ENCODE measurements at regions not wholly inside any gene's neighbourhood (a gene's known extent, or its start where the extent isn't known, plus 50 kb on each side); places are given as distances from the start of the nearest gene placed in this dataset.

DNA sequence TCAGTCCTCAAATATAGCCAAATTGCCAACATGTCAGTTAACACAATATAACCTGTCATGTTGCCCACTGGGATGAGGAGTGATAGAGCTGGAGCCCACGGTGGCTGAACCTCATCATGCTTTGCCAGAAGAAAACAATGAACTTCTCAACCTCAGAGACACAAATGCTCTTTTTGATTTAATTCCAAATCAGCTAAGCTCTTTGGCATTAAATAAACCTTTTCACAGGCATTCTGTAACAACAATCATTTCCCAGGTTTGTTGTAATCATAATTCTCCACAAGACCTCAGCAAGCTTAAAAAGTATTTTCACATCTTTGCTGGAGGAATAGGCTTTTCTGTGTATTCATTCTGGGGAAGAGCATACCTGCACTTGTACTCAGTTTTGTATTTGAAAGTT lies 830.9 kb downstream of the MAT2B start:
- H3K27ac ChIP-seq (ENCODE audit: insufficient read depth, low read length, poor library complexity, severe bottlenecking): no peak overlapping the region
- no peaks in the 10 kb centered on the region for H3K27me3 ChIP-seq (replicated peaks; ENCODE audit: control insufficient read depth, insufficient read depth, low read length, poor library complexity, severe bottlenecking)
- no peak for DNase-seq
- no peaks in the 10 kb centered on the region for H3K9me3 ChIP-seq (ENCODE audit: control insufficient read depth, low read length)
- H3K4me1 ChIP-seq (ENCODE audit: control insufficient read depth, insufficient read depth, low read length, poor library complexity, severe bottlenecking): no peaks in the 10 kb centered on the region
- H3K36me3 ChIP-seq (ENCODE audit: control insufficient read depth, insufficient read depth, low read length): no peaks in the 10 kb centered on the region
- H3K4me3 ChIP-seq (ENCODE audit: insufficient read depth, low read depth, low read length, poor library complexity, severe bottlenecking): no peak overlapping the region

DNA sequence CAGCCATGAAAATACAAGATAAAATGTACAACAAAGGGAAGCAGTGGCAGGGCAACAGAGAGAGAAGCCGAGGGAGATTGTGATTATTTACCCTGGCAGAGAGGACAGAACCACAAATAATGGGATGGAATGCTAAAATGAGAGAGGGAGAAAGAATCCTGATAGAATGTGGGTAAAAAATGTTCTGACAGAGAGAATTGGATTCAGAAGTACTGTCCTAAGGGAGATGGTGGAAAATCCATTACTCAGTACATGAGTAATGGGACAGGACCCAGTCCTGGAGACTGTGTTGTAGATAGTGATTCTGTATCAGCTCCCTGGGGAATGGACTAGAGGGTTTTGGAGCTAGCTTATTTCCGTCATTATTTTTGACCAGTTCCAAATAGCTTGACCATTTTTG lies 831.5 kb downstream of the MAT2B start:
- no peak for DNase-seq
- Histone ChIP-seq H3K36me3 (ENCODE audit: control insufficient read depth, insufficient read depth, low read length) (no peaks in the 10 kb centered on the region), H3K9me3 (ENCODE audit: control insufficient read depth, low read length) (no peaks in the 10 kb centered on the region), H3K27me3 (replicated peaks; ENCODE audit: control insufficient read depth, insufficient read depth, low read length, poor library complexity, severe bottlenecking) (no peaks in the 10 kb centered on the region), H3K4me1 (ENCODE audit: control insufficient read depth, insufficient read depth, low read length, poor library complexity, severe bottlenecking) (no peaks in the 10 kb centered on the region), H3K4me3 (ENCODE audit: insufficient read depth, low read depth, low read length, poor library complexity, severe bottlenecking) (no peak overlapping the region), H3K27ac (ENCODE audit: insufficient read depth, low read length, poor library complexity, severe bottlenecking) (no peak overlapping the region)

DNA sequence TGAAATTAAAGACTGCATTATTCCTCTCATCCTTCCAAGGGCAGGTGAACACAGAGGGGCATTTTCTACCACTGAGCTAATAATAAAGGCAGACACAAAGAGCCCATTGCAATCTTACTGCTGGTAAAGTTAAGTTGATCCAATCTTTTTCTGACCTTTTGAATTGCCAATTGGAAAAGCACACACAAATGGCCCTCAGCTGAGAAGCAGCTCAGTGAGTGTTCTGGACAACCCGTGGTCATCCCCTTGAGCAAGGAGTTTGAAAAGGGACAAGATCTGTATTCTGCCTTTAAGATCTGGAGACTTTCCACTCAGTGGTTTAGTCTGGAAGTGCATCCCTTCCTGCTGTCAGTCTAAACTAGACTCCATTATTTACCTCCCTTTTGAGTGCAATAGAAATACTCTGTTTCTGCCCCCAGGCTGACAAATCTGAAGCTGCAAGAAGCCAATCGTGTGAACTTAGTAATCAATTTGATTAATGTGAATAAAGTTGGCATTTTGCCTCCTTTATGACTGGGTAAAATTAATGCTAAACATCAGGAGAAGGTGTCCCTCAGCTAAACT lies 835.7 kb downstream of the MAT2B start:
- no peaks in the 10 kb centered on the region for H3K36me3 ChIP-seq (ENCODE audit: control insufficient read depth, insufficient read depth, low read length)
- no peaks in the 10 kb centered on the region for H3K9me3 ChIP-seq (ENCODE audit: control insufficient read depth, low read length)
- DNase-seq: no peak
- H3K4me1 ChIP-seq (ENCODE audit: control insufficient read depth, insufficient read depth, low read length, poor library complexity, severe bottlenecking): no peaks in the 10 kb centered on the region
- H3K4me3 ChIP-seq (ENCODE audit: insufficient read depth, low read depth, low read length, poor library complexity, severe bottlenecking): no peak overlapping the region
- H3K27me3 ChIP-seq (replicated peaks; ENCODE audit: control insufficient read depth, insufficient read depth, low read length, poor library complexity, severe bottlenecking): no peaks in the 10 kb centered on the region
- no peak overlapping the region for H3K27ac ChIP-seq (ENCODE audit: insufficient read depth, low read length, poor library complexity, severe bottlenecking)

DNA sequence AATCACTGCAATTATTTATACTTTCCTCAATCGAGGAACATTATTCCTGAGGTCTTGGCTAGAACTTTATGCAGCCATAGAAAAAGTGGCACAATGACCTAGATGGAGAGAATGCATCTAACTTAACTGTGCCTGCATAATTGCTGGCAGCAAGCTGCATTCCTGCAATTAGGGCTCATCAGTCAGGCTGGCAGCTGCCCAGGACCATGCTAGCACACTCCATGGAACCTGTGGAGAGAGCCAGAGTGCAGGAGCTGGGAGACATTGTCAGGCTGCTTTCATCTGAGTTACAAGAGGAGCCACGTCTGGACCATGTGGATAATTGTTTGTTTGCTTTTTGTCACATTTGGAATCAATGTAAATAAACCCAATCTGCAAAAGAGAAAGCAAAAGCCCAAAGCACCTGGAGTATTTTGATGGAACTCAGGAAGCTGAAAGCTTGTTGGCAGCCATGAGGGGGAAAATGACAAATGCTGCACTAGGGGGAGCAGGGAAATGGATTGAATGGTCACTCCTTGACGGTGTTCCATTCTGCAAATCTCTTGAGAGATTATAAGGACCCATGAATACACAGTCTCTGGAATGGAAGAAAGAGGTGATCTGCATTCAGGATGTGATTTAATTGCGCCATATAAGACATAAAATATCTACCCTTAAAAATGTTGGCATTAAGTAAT lies 839.9 kb downstream of the MAT2B start:
- Histone ChIP-seq H3K27ac (ENCODE audit: insufficient read depth, low read length, poor library complexity, severe bottlenecking) (no peak overlapping the region), H3K36me3 (ENCODE audit: control insufficient read depth, insufficient read depth, low read length) (no peaks in the 10 kb centered on the region), H3K27me3 (replicated peaks; ENCODE audit: control insufficient read depth, insufficient read depth, low read length, poor library complexity, severe bottlenecking) (no peaks in the 10 kb centered on the region), H3K9me3 (ENCODE audit: control insufficient read depth, low read length) (no peaks in the 10 kb centered on the region), H3K4me1 (ENCODE audit: control insufficient read depth, insufficient read depth, low read length, poor library complexity, severe bottlenecking) (no peaks in the 10 kb centered on the region), H3K4me3 (ENCODE audit: insufficient read depth, low read depth, low read length, poor library complexity, severe bottlenecking) (no peak overlapping the region)
- no peak for DNase-seq

DNA sequence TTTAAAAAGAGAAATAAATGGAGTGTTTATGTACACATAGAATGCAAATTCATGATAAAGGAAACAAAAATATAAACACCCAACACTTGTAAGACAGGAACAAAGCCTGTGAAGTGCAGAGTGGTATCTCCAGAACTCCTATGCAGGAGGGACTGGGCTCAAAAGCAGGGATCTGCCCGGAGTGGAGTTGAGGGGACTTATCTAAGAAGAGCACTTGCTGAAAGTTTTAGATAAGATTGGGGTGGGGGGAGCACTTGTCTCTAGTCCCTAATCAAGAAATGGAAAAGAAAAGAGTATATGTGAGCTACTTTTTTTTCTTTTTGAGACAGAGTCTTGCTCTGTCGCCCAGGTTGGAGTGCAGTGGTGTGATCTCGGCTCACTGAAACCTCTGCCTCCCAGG lies 840.4 kb downstream of the MAT2B start:
- DNase-seq: no peak
- Histone ChIP-seq H3K9me3 (ENCODE audit: control insufficient read depth, low read length) (no peaks in the 10 kb centered on the region), H3K27me3 (replicated peaks; ENCODE audit: control insufficient read depth, insufficient read depth, low read length, poor library complexity, severe bottlenecking) (no peaks in the 10 kb centered on the region), H3K36me3 (ENCODE audit: control insufficient read depth, insufficient read depth, low read length) (no peaks in the 10 kb centered on the region), H3K27ac (ENCODE audit: insufficient read depth, low read length, poor library complexity, severe bottlenecking) (no peak overlapping the region), H3K4me1 (ENCODE audit: control insufficient read depth, insufficient read depth, low read length, poor library complexity, severe bottlenecking) (no peaks in the 10 kb centered on the region), H3K4me3 (ENCODE audit: insufficient read depth, low read depth, low read length, poor library complexity, severe bottlenecking) (no peak overlapping the region)

DNA sequence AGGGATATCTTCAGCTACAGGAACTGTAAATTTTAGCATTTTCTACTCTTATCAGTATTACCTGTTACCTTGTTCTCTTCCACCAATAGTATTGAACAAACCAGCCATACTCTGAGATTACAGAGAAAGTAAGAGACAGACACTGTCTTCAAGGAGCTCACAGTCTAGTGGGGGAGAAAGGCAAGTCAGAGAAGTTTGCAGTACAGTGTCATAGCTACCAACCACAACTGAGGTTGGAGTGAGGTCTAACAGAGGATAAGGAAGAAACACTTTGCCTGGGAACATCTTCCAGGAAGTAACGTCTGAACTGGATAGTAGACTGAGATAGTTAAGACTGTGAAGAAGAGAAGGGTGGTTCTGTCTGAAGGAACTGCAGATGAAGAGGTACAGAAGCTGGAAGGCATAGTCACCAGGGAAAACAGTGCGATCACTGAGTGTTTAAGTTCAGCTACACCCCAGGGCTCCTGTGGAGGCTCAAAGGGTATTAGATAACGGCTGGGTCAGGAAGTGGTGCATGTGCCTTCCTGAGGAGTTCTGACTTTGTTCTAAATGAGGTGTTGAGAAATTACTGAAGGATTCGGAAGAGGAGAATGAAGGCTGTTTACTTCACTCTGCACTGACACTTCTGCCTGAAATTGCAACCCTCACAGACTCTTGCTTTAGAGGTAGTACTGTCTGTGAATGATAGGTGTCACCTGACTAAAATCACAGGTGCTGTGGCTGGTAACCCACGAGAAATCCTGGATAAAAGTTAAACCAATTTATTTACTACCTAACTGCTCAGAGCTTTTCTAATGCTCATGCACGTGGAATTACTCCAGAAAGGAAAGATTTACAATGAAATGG lies 841.6 kb downstream of the MAT2B start:
- no peaks in the 10 kb centered on the region for H3K9me3 ChIP-seq (ENCODE audit: control insufficient read depth, low read length)
- H3K27ac ChIP-seq (ENCODE audit: insufficient read depth, low read length, poor library complexity, severe bottlenecking): no peak overlapping the region
- H3K4me1 ChIP-seq (ENCODE audit: control insufficient read depth, insufficient read depth, low read length, poor library complexity, severe bottlenecking): no peaks in the 10 kb centered on the region
- H3K36me3 ChIP-seq (ENCODE audit: control insufficient read depth, insufficient read depth, low read length): no peaks in the 10 kb centered on the region
- H3K4me3 ChIP-seq (ENCODE audit: insufficient read depth, low read depth, low read length, poor library complexity, severe bottlenecking): no peak overlapping the region
- DNase-seq: no peak
- no peaks in the 10 kb centered on the region for H3K27me3 ChIP-seq (replicated peaks; ENCODE audit: control insufficient read depth, insufficient read depth, low read length, poor library complexity, severe bottlenecking)

DNA sequence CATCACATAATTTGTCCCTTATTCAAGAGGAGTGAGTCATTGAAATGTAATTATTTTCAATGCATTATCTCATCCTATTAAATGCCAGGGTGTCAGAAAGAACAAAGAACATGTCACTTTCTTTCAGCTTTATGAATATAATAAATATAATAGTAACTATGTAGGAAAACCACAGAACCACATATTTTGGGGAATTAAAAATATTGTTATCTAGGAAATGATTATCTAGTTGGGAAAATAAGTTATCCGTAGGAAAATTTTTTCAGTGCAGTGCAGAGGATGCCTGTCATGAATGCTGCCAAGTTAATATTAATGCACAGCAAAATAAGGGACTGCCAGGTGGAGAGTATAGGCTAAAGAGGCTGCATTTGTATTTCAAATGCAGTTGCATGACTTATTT lies 844.8 kb downstream of the MAT2B start:
- Histone ChIP-seq H3K27me3 (replicated peaks; ENCODE audit: control insufficient read depth, insufficient read depth, low read length, poor library complexity, severe bottlenecking) (no peaks in the 10 kb centered on the region), H3K36me3 (ENCODE audit: control insufficient read depth, insufficient read depth, low read length) (no peaks in the 10 kb centered on the region), H3K9me3 (ENCODE audit: control insufficient read depth, low read length) (no peaks in the 10 kb centered on the region), H3K27ac (ENCODE audit: insufficient read depth, low read length, poor library complexity, severe bottlenecking) (no peak overlapping the region), H3K4me1 (ENCODE audit: control insufficient read depth, insufficient read depth, low read length, poor library complexity, severe bottlenecking) (no peaks in the 10 kb centered on the region), H3K4me3 (ENCODE audit: insufficient read depth, low read depth, low read length, poor library complexity, severe bottlenecking) (no peak overlapping the region)
- no peak for DNase-seq

DNA sequence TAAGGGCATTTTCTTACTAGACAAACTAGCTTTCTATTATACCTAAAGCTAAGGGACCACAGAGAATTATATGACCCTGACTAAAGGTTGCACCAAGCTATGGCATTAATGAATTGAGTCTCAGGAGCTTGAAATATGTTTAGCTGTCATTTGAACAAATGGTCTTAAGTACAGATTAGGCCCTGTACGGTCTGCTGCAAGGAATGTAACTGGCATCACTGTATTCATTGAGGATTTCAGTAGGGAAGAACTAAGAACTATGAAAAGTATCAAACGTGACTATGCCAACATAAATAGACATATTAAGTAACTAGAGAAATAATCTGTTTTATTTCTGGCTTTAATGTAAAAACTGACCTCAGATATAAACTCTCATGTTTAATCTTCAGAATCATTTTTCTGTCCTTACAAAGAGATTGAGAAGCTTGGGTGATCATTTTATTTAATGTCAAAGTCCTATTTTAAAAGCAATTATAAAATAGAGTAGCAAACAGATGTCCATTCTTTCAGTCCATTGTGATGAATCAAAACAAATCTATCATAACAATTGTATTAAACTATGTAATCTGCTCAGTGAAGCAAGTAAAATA lies 845.9 kb downstream of the MAT2B start:
- DNase-seq: no peak
- Histone ChIP-seq H3K36me3 (ENCODE audit: control insufficient read depth, insufficient read depth, low read length) (no peaks in the 10 kb centered on the region), H3K27ac (ENCODE audit: insufficient read depth, low read length, poor library complexity, severe bottlenecking) (no peak overlapping the region), H3K4me1 (ENCODE audit: control insufficient read depth, insufficient read depth, low read length, poor library complexity, severe bottlenecking) (no peaks in the 10 kb centered on the region), H3K27me3 (replicated peaks; ENCODE audit: control insufficient read depth, insufficient read depth, low read length, poor library complexity, severe bottlenecking) (no peaks in the 10 kb centered on the region), H3K4me3 (ENCODE audit: insufficient read depth, low read depth, low read length, poor library complexity, severe bottlenecking) (no peak overlapping the region), H3K9me3 (ENCODE audit: control insufficient read depth, low read length) (no peaks in the 10 kb centered on the region)

DNA sequence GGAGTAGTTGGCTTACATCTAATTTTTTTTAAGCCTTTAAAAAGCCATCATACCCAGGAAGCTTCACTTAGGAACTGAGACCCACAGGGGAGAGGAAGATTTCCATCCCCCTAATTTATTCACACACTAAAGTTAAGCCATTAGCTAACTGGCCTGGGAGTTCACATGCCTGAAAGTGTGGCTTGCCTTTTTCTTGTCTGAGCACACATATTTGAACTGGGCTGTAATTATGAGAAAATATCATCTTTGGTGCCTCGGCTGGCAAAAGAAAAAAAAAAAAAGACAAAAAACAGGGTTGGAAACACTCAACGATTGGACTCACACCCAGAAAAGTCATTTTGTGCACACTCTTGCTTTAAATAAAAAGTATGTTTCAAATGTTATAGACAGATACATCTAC lies 847.3 kb downstream of the MAT2B start:
- no peaks in the 10 kb centered on the region for H3K9me3 ChIP-seq (ENCODE audit: control insufficient read depth, low read length)
- DNase-seq: no peak
- no peak overlapping the region for H3K27ac ChIP-seq (ENCODE audit: insufficient read depth, low read length, poor library complexity, severe bottlenecking)
- no peak overlapping the region for H3K4me3 ChIP-seq (ENCODE audit: insufficient read depth, low read depth, low read length, poor library complexity, severe bottlenecking)
- H3K27me3 ChIP-seq (replicated peaks; ENCODE audit: control insufficient read depth, insufficient read depth, low read length, poor library complexity, severe bottlenecking): no peaks in the 10 kb centered on the region
- no peaks in the 10 kb centered on the region for H3K36me3 ChIP-seq (ENCODE audit: control insufficient read depth, insufficient read depth, low read length)
- no peaks in the 10 kb centered on the region for H3K4me1 ChIP-seq (ENCODE audit: control insufficient read depth, insufficient read depth, low read length, poor library complexity, severe bottlenecking)

DNA sequence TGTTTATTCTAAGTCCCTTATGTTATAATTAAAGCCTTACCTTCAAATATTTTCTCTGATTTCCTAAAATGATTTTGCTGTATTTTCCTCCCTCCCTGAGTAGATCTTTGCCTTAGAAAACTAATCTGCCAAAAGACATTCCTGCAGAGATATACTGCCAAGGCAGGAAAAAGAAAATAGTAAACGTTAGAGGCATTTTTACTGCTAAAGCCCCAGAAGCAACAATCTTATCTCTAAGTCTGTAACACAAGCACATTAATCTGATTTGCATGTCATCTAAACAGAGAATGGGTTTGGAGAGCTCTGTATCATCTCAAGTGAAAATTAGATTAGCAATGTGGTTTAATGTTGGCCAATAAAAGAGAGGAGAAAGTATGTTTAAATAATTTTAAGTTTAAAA lies 847.7 kb downstream of the MAT2B start:
- DNase-seq: no peak
- H3K27ac ChIP-seq (ENCODE audit: insufficient read depth, low read length, poor library complexity, severe bottlenecking): no peak overlapping the region
- H3K27me3 ChIP-seq (replicated peaks; ENCODE audit: control insufficient read depth, insufficient read depth, low read length, poor library complexity, severe bottlenecking): no peaks in the 10 kb centered on the region
- H3K9me3 ChIP-seq (ENCODE audit: control insufficient read depth, low read length): no peaks in the 10 kb centered on the region
- H3K4me1 ChIP-seq (ENCODE audit: control insufficient read depth, insufficient read depth, low read length, poor library complexity, severe bottlenecking): no peaks in the 10 kb centered on the region
- no peak overlapping the region for H3K4me3 ChIP-seq (ENCODE audit: insufficient read depth, low read depth, low read length, poor library complexity, severe bottlenecking)
- H3K36me3 ChIP-seq (ENCODE audit: control insufficient read depth, insufficient read depth, low read length): no peaks in the 10 kb centered on the region

Data from effector memory CD4-positive, alpha-beta T cell (primary cell).